ENCODE measurements at regions not wholly inside any gene's neighbourhood (a gene's known extent, or its start where the extent isn't known, plus 50 kb on each side); places are given as distances from the start of the nearest gene placed in this dataset.

DNA sequence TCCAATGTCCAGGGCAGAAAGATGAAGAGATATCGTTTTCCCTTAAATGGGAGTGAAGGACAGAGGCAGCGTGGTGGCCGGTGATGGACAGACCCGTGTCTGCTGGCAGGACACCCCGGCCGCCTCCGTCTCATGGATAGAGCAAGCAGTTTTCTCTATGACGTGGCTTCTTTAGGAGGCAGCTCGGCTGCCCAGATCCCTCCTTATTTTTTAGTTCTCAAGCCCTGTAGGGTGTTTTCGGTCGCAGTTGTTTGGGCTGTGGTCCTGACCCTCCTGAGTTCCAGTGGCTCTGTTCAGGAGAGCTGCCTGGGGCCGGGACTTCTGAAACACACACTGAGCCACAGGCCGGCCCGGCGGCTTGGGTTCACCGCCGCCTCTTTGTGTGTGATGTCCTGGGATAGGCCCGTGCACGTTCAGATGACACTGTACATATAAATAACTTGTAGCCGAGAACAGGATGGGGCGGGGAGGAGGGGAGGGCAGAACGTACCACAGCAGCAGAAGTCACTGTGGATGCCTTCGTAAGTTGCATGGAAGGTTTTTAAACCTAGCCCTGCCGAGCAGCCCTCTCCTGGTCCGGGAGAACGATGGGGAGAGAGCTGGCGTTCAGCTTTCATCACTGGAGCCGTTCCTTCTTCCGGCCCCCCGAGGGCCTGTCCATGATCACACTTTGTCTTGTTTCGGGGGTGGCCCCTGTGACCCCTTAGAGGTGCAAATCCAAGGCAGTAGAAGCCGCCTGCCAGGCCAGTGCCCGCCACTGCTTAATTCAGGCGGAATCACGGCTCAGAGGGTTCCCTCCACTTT lies 65.2 kb downstream of the SIK1 start:
- Histone ChIP-seq H3K36me3 (no peaks in the 10 kb centered on the region), H3K27me3 (replicated peaks in 1 of 7) (peaks cover 0 to 8% (median 0%) of the 10 kb centered on the region in 7 donors), H3K27ac (peak overlapping the region; percentile 64 to 91 (median 86)), H3K4me3 (peak overlapping the region in 4 of 8 donors; percentile 10 to 58 (median 15)), H3K9me3 (no peaks in the 10 kb centered on the region), H3K4me1 (peaks cover 11 to 79% (median 52%) of the 10 kb centered on the region in 6 donors)
- DNase-seq, result peak; percentile 87
- TF ChIP-seq, protein P1, sequence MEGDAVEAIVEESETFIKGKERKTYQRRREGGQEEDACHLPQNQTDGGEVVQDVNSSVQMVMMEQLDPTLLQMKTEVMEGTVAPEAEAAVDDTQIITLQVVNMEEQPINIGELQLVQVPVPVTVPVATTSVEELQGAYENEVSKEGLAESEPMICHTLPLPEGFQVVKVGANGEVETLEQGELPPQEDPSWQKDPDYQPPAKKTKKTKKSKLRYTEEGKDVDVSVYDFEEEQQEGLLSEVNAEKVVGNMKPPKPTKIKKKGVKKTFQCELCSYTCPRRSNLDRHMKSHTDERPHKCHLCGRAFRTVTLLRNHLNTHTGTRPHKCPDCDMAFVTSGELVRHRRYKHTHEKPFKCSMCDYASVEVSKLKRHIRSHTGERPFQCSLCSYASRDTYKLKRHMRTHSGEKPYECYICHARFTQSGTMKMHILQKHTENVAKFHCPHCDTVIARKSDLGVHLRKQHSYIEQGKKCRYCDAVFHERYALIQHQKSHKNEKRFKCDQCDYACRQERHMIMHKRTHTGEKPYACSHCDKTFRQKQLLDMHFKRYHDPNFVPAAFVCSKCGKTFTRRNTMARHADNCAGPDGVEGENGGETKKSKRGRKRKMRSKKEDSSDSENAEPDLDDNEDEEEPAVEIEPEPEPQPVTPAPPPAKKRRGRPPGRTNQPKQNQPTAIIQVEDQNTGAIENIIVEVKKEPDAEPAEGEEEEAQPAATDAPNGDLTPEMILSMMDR (IDR thresholded peaks at IDR 0.05 in 8 of 11, conservative IDR thresholded peaks at IDR 0.05 in 3 of 11), result no peak
- TF ChIP-seq POLR2AphosphoS5 (IDR thresholded peaks at IDR 0.05), result peak; percentile 45 to 70 (median 55)
- WGBS, 5 donors, result 38 to 51% (median 45%) methylated on average over 25 to 35 of the region's 35 CpGs
- intact Hi-C loops (cut with DNase I; ENCODE audit: low total_unique reads), result no loop called here

DNA sequence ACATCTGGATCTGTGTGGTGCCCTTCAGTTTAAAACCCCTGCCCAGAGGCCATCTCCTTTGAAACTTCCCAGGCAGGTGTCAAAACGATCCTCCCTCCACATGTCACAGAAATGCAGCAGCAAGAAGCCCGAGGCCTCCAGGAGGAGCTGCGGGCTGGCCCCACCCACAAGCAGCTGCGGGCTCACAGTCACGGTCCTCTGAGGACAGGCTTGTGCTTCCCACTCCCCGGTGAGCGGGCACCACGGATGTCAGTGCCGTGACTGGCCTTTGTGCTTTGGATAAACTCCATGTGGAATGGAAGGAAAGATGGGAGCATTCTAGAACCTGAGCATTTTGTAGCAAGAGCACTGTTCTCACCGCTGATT lies 65.8 kb downstream of the SIK1 start:
- DNase-seq, result no peak
- H3K27me3 ChIP-seq (replicated peaks in 1 of 7), result peaks cover 0 to 8% (median 0%) of the 10 kb centered on the region in 7 donors
- WGBS, 5 donors, result 42 to 55% (median 51%) methylated on average over 10 of the region's 10 CpGs
- TF ChIP-seq POLR2A (IDR thresholded peaks at IDR 0.05) (no peak), POLR2AphosphoS5 (IDR thresholded peaks at IDR 0.05) (peak in 2 of 3 donors; percentile 24 to 29)
- TF ChIP-seq, protein P1 (IDR thresholded peaks at IDR 0.05 in 8 of 11, conservative IDR thresholded peaks at IDR 0.05 in 3 of 11), result no peak
- H3K4me3 ChIP-seq, result peak overlapping the region in 2 of 8 donors; percentile 19 to 58
- intact Hi-C loops (cut with DNase I; ENCODE audit: low total_unique reads), result no loop called here
- H3K9me3 ChIP-seq, result no peaks in the 10 kb centered on the region
- H3K27ac ChIP-seq, result peak overlapping the region; percentile 64 to 91 (median 86)
- H3K4me1 ChIP-seq, result peaks cover 10 to 76% (median 48%) of the 10 kb centered on the region in 6 donors
- no peaks in the 10 kb centered on the region for H3K36me3 ChIP-seq

GRCh38 chr21:43360441-43361126 lies 66.3 kb downstream of the SIK1 start:
- H3K9me3 ChIP-seq, result no peaks in the 10 kb centered on the region
- peaks cover 10 to 76% (median 45%) of the 10 kb centered on the region in 6 donors for H3K4me1 ChIP-seq
- H3K36me3 ChIP-seq, result no peaks in the 10 kb centered on the region
- H3K27ac ChIP-seq, result peak overlapping the region in 5 of 8 donors; percentile 82 to 91 (median 89)
- WGBS, 5 donors, result 93 to 96% (median 94%) methylated on average over 31 to 32 of the region's 32 CpGs
- H3K4me3 ChIP-seq, result peak overlapping the region in 1 of 8 donors; percentile 58
- intact Hi-C loops (cut with DNase I; ENCODE audit: low total_unique reads), result no loop called here
- DNase-seq, result no peak
- TF ChIP-seq POLR2A (IDR thresholded peaks at IDR 0.05) (no peak), POLR2AphosphoS5 (IDR thresholded peaks at IDR 0.05) (no peak)
- TF ChIP-seq, protein P1 (IDR thresholded peaks at IDR 0.05 in 8 of 11, conservative IDR thresholded peaks at IDR 0.05 in 3 of 11), result no peak
- H3K27me3 ChIP-seq (replicated peaks in 1 of 7), result peaks cover 0 to 8% (median 0%) of the 10 kb centered on the region in 7 donors
